ENCODE measurements at regions not wholly inside any gene's neighbourhood (a gene's known extent, or its start where the extent isn't known, plus 50 kb on each side); places are given as distances from the start of the nearest gene placed in this dataset.

DNA sequence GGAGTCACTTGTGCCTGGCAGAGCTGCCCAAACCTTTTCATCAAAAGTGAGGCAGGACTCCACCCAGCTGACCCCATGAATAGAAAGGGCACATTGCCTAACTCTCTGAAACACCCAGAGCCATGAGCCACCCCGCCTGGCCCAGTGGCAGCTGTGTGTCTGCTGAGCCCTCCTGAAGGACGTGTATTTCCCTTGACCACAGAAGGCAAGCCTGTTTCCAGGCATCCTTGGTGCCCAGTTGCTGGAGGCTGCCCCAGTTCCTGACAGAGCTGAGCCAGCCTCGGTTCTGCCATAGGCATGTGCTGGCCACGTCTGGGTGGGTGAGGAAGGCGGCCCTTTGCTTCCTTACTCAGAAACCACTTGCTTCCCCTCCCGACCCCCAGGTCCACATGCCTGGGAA is 124.7 kb upstream of the GLI2 start:
- TF ChIP-seq CTCF (conservative IDR thresholded peaks at IDR 0.05 in 1 of 2, IDR thresholded peaks at IDR 0.05 in 1 of 2; ENCODE audit: extremely low read depth in 1 of 2, insufficient read depth in 1 of 2, low read depth in 1 of 2, low read length in 2 of 2) (no peak), EZH2 (IDR thresholded peaks at IDR 0.05; ENCODE audit: borderline replicate concordance, low read length) (no peak)
